Breast epithelium (tissue), 4 donors: ENCODE measurements at regions not wholly inside any gene's neighbourhood (a gene's known extent, or its start where the extent isn't known, plus 50 kb on each side); places are given as distances from the start of the nearest gene placed in this dataset.
"Not testable (repeated sequence)": the region's sequence is repeated elsewhere in the genome, so short reads cannot be mapped to it uniquely, and the experiment has no call there.

Experiments
- DNase-seq, 2 donors: peaks; one replicate each; pipeline ENCODE4 v3.0.0-alpha.2; 2019; ENCODE audit warnings: low spot score in 2 of 2
- H3K27ac ChIP-seq, 2 donors: fragments of 200-600 bp; sonication (generic) in 1 of 2; one replicate each; pipeline ENCODE4 v1.5.1; 2016 to 2019; ENCODE audit warnings: mild to moderate bottlenecking in 1 of 2
- H3K27me3 ChIP-seq, 2 donors: fragments of 200-600 bp; sonication (generic) in 1 of 2; one replicate each; pipeline versions ENCODE4 v1.5.1 to v1.6.0; 2017 to 2019; ENCODE audit warnings: control low read depth in 1 of 2, mild to moderate bottlenecking in 1 of 2
- H3K36me3 ChIP-seq: fragments of 200-600 bp; one replicate; pipeline ENCODE4 v1.5.1; 2019
- H3K4me1 ChIP-seq, 2 donors: fragments of 200-600 bp; sonication (generic); one replicate each; pipeline ENCODE4 v1.5.1; 2016 to 2019; ENCODE audit warnings: control low read depth in 1 of 2
- H3K4me3 ChIP-seq, 3 donors: fragments of 200-600 bp; sonication (generic); 1 replicate in 2 of 3; 2 replicates in 1 of 3; pipeline ENCODE4 v1.5.1; 2016 to 2019; ENCODE audit warnings: mild to moderate bottlenecking in 3 of 3, moderate library complexity in 2 of 3
- H3K9me3 ChIP-seq, 2 donors: fragments of 200-600 bp; sonication (generic) in 1 of 2; one replicate each; pipeline ENCODE4 v1.5.1; 2016 to 2019; ENCODE audit warnings: control low read depth in 1 of 2
- CTCF ChIP-seq, 3 donors: fragments of 450-650 bp; IDR thresholded peaks; one replicate each; pipeline ENCODE4 v1.5.1; 2016 to 2017; ENCODE audit warnings: antibody characterized with exemption in 3 of 3, mild to moderate bottlenecking in 3 of 3, moderate library complexity in 3 of 3
- POLR2A ChIP-seq: fragments of 450-650 bp; IDR thresholded peaks from one replicate; pipeline ENCODE4 v1.6.1; 2016; ENCODE audit warnings: antibody characterized with exemption, mild to moderate bottlenecking, moderate library complexity
- POLR2AphosphoS5 ChIP-seq, 3 donors: sonication (generic); formaldehyde crosslinking; IDR thresholded peaks; one replicate each; pipeline ENCODE4 v1.6.1; 2017; ENCODE audit warnings: antibody characterized with exemption in 3 of 3
- intact Hi-C: fragments of 100-400 bp; cut with DNase I; formaldehyde crosslinking; loops from one replicate; pipeline ENCODE4 v1.15.1; 2023; ENCODE audit warnings: low total_unique reads

GRCh38 chr6:2351090-2351489 lies 105.7 kb upstream of the GMDS start:
- Histone ChIP-seq H3K36me3 (no peaks in the 10 kb centered on the region), H3K4me3 (no peak overlapping the region), H3K27me3 (no peaks in the 10 kb centered on the region), H3K9me3 (no peaks in the 10 kb centered on the region), H3K4me1 (no peaks in the 10 kb centered on the region), H3K27ac (no peak overlapping the region)
- no peak for TF ChIP-seq POLR2A
- TF ChIP-seq POLR2AphosphoS5 (IDR thresholded peaks at IDR 0.05) = no peak
- no peak for TF ChIP-seq CTCF (IDR thresholded peaks at IDR 0.05)
- intact Hi-C loops = no loop called here
- DNase-seq = no peak

- Histone ChIP-seq H3K9me3 (no peaks in the 10 kb centered on the region), H3K36me3 (no peaks in the 10 kb centered on the region), H3K4me3 (no peak overlapping the region), H3K27me3 (no peaks in the 10 kb centered on the region), H3K4me1 (no peaks in the 10 kb centered on the region), H3K27ac (no peak overlapping the region)
- intact Hi-C loops = loop anchor here (10.0 kb wide), 1 partner anchor 741 kb away; the partner anchor contains the start of gene FOXC1
- no peak for DNase-seq
- no peak for TF ChIP-seq POLR2A
- TF ChIP-seq POLR2AphosphoS5 (IDR thresholded peaks at IDR 0.05) = no peak
- TF ChIP-seq CTCF (IDR thresholded peaks at IDR 0.05) = no peak
These were observed 100.7 kb upstream of the GMDS start for GRCh38 chr6:2346078-2346477.

- DNase-seq = no peak
- H3K4me3 ChIP-seq = no peak overlapping the region
- TF ChIP-seq POLR2A = no peak
- no peak for TF ChIP-seq CTCF (IDR thresholded peaks at IDR 0.05)
- no peak for TF ChIP-seq POLR2AphosphoS5 (IDR thresholded peaks at IDR 0.05)
- no peaks in the 10 kb centered on the region for H3K4me1 ChIP-seq
- intact Hi-C loops = loop anchor here (10.0 kb wide), 1 partner anchor 740 kb away; the partner anchor contains the start of gene FOXC1
- no peak overlapping the region for H3K27ac ChIP-seq
- no peaks in the 10 kb centered on the region for H3K27me3 ChIP-seq
- H3K36me3 ChIP-seq = no peaks in the 10 kb centered on the region
- peaks cover 6 to 13% of the 10 kb centered on the region in 2 donors for H3K9me3 ChIP-seq
These were observed 99.0 kb upstream of the GMDS start for GRCh38 chr6:2344319-2344905.

GRCh38 chr6:2327591-2327990 lies 82.2 kb upstream of the GMDS start:
- H3K36me3 ChIP-seq = no peaks in the 10 kb centered on the region
- no peak overlapping the region for H3K27ac ChIP-seq
- no peak for DNase-seq
- TF ChIP-seq CTCF (IDR thresholded peaks at IDR 0.05) = no peak
- no peak for TF ChIP-seq POLR2AphosphoS5 (IDR thresholded peaks at IDR 0.05)
- TF ChIP-seq POLR2A = no peak
- no peaks in the 10 kb centered on the region for H3K4me1 ChIP-seq
- H3K4me3 ChIP-seq = no peak overlapping the region
- no peaks in the 10 kb centered on the region for H3K27me3 ChIP-seq
- peaks cover 20 to 54% of the 10 kb centered on the region in 2 donors for H3K9me3 ChIP-seq
- intact Hi-C loops = no loop called here

GRCh38 chr6:2324166-2324953 lies 79.0 kb upstream of the GMDS start:
- H3K27me3 ChIP-seq = no peaks in the 10 kb centered on the region
- H3K4me3 ChIP-seq = no peak overlapping the region
- H3K9me3 ChIP-seq = peaks cover 27 to 70% of the 10 kb centered on the region in 2 donors
- no peak overlapping the region for H3K27ac ChIP-seq
- intact Hi-C loops = no loop called here
- TF ChIP-seq POLR2A (no peak), POLR2AphosphoS5 (IDR thresholded peaks at IDR 0.05) (no peak), CTCF (IDR thresholded peaks at IDR 0.05) (no peak)
- no peaks in the 10 kb centered on the region for H3K4me1 ChIP-seq
- no peaks in the 10 kb centered on the region for H3K36me3 ChIP-seq
- no peak for DNase-seq

- H3K36me3 ChIP-seq, H3K27ac ChIP-seq, intact Hi-C loops, H3K4me3 ChIP-seq, DNase-seq, H3K4me1 ChIP-seq, H3K27me3 ChIP-seq: not testable (repeated sequence)
- peaks cover 7 to 22% of the 10 kb centered on the region in 2 donors for H3K9me3 ChIP-seq
These were observed 72.1 kb upstream of the GMDS start for GRCh38 chr6:2317498-2317897.
